Vagina (tissue), 2 donors: ENCODE measurements at regions not wholly inside any gene's neighbourhood (a gene's known extent, or its start where the extent isn't known, plus 50 kb on each side); places are given as distances from the start of the nearest gene placed in this dataset.

Experiments
- POLR2A ChIP-seq, 2 donors: fragments of 450-650 bp; IDR thresholded peaks; one replicate each; pipeline ENCODE4 v1.6.1; 2017; ENCODE audit warnings: antibody characterized with exemption in 2 of 2, mild to moderate bottlenecking in 2 of 2, moderate library complexity in 2 of 2
- TF ChIP-seq, protein P1 (sequence below), 3 experiments: fragments of 450-650 bp in 2 of 3; fragments of 200-600 bp in 1 of 3; sonication (generic) in 1 of 3; IDR thresholded peaks; one replicate each; pipeline ENCODE4 v1.5.1; 2017 to 2019; ENCODE audit warnings: antibody characterized with exemption in 3 of 3, mild to moderate bottlenecking in 2 of 3, moderate library complexity in 2 of 3

GRCh38 chr18:39806525-39806924, 2148.5 kb upstream of the PIK3C3 start:
- TF ChIP-seq, protein P1, sequence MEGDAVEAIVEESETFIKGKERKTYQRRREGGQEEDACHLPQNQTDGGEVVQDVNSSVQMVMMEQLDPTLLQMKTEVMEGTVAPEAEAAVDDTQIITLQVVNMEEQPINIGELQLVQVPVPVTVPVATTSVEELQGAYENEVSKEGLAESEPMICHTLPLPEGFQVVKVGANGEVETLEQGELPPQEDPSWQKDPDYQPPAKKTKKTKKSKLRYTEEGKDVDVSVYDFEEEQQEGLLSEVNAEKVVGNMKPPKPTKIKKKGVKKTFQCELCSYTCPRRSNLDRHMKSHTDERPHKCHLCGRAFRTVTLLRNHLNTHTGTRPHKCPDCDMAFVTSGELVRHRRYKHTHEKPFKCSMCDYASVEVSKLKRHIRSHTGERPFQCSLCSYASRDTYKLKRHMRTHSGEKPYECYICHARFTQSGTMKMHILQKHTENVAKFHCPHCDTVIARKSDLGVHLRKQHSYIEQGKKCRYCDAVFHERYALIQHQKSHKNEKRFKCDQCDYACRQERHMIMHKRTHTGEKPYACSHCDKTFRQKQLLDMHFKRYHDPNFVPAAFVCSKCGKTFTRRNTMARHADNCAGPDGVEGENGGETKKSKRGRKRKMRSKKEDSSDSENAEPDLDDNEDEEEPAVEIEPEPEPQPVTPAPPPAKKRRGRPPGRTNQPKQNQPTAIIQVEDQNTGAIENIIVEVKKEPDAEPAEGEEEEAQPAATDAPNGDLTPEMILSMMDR (IDR thresholded peaks at IDR 0.05), result no peak
- TF ChIP-seq POLR2A (IDR thresholded peaks at IDR 0.05), result no peak
